ENCODE measurements at regions not wholly inside any gene's neighbourhood (a gene's known extent, or its start where the extent isn't known, plus 50 kb on each side); places are given as distances from the start of the nearest gene placed in this dataset.

DNA sequence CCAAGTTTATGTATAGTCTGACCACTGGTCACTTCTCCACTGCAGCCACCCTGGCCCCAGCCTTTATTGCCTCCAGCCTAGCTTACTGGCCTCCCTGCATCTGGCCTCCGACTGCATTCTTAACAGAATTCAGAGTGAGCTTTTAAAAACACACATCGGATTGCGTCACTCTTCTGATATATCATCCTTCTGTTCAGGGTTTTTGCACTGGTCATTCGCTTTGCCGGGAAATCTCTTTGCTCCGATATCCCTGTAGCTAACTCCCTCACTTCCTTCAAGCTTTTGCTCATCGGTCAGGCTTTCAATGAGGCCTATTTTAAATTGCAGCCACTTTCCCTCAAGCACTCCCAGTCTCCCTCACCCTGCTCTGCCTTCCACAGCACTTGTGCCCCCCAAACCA lies 101.6 kb upstream of the DLX2 start:
- DNase-seq (ENCODE audit: low read depth), result no peak

DNA sequence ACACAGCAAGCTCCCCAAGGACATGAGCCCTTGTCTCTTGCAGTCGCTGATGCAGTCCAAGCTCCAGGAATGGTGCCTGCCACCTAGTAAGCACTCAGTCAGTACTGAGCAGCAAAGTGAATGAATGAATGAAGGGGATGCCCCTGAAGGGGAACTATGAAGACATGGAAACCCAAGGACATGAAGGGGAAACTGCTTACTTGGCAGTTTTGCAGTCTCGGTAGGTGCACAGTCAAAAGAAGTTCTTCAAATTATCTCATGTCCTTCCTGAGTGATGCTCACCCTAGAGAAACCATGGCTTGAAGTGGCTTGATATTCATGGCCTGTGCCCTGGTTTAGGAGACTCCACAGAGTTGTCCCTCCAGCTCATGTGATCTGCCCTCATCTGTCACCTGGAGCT lies 102.1 kb upstream of the DLX2 start:
- DNase-seq (ENCODE audit: low read depth), result no peak

GRCh38 chr2:172205292-172205691 lies 102.6 kb upstream of the DLX2 start:
- no peak for DNase-seq (ENCODE audit: low read depth)

GRCh38 chr2:172207911-172208310 lies 105.2 kb upstream of the DLX2 start:
- no peak for DNase-seq (ENCODE audit: low read depth)

GRCh38 chr2:172208791-172209325 lies 106.2 kb upstream of the DLX2 start:
- no peak for DNase-seq (ENCODE audit: low read depth)

GRCh38 chr2:172210599-172210998 lies 107.9 kb upstream of the DLX2 start:
- no peak for DNase-seq (ENCODE audit: low read depth)

DNA sequence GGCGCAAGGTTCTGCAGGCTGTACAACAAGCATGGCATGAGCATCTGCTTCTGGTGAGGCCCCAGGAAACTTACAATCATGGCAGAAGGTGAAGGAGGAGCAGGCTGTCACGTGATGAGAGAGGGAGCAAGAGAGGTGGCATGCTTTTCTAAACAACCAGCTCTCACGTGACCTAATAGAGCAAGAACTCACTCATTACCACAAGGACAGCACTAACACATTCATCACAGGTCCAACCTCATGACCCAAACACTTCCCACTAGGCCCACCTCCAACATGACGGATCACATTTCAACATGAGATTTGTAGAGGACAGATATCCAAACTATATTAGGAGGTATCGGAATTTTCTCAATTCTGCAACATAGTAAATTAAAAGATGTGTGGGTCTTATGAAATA lies 108.8 kb upstream of the DLX2 start:
- DNase-seq (ENCODE audit: low read depth), result no peak

DNA sequence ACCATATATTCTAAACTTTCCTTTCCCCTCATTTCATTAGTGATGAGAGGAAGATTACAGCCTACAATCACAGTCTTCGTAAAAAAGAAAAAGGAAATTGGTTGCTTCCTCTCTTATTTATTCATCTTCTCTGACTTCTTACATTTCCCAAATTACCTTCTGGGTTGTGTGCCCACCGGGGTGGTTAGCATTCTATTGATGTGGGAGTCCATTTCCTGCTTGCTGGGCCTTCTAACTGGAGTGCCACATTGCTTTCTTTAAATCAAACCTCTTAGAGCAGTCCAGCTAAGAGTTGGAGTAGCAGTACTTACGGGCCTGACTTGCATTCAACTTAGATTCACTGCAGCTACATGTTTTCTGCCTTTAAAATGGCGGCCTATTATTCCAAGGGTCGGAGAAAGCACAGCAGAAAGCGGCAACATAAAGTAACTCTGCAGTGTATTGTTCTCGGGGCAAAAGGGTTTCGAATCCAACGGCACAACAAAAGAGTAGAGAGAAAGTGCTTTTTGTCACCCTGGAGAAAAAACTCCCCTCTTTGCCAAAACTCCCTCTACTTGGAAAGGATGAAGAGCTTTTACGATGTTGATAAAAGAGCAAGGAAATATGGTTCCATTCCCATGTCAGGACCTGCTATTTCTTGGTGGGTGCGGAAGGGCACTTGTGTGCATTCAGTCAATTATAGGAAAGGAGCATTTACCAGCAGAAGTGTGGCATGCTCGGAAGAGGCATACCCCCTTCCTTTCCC lies 110.6 kb upstream of the DLX2 start:
- DNase-seq (ENCODE audit: low read depth), result no peak

- no peak for DNase-seq (ENCODE audit: low read depth)
Observed at GRCh38 chr2:172214252-172214651, 111.6 kb upstream of the DLX2 start.

DNA sequence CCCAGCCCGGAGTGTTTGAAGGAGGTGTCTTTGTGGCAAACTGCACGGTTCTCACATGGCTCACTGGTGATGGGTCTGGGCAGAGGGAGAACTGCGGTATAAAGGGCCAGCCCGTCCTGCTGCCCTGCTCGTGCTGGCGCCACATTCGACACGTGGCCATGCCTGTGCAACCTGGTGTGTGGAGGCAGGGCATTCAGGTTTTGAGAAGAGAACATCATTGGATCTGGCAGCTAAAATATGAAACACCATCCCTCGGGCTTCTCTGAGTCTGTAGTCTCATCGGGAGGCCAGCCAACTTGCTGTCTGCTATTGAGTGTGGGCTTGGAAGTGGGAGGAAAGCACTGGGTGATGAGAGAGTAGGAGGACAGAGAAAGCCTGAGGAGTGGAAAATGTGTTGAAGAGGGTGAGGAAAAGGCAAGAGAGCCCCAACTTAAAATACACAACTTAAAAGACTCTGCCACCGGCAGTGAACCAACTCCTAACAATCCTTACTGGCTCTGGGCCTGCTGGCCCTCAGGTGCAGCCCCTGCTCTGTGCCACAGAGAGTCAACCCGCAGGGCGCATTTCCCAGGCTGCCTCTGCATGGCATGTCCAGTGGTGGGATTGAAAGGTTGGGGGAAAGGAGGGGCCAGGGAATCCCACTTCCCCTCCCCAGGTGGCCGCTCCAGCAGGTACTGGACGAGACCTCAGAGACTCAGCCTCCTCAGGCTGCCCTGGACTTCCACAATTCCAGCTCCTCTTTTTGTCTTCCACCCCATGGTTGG lies 112.7 kb upstream of the DLX2 start:
- no peak for DNase-seq (ENCODE audit: low read depth)

GRCh38 chr2:172215936-172216335 lies 113.2 kb upstream of the DLX2 start:
- no peak for DNase-seq (ENCODE audit: low read depth)

DNA sequence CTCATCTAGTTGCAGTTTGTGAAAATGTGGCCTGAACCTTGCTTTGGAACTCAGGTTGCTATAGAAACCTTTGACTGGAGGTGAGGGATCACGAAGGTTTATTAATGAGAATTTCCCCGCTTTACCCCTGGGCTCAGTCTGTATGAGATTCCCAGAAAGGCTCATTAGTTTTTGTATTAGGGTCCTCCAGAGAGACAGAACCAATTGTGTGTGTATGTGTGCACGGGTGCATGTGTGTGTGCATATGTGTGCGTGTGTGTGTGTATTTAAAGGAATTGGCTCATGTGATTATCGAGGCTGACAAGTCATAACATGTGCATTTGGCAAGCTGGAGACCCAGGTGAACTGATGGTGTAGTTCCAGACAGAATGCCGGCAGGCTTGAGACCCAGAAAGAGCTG lies 113.8 kb upstream of the DLX2 start:
- no peak for DNase-seq (ENCODE audit: low read depth)

GRCh38 chr2:172219201-172219600 lies 116.5 kb upstream of the DLX2 start:
- DNase-seq (ENCODE audit: low read depth), result no peak

- DNase-seq (ENCODE audit: low read depth), result no peak
Observed at GRCh38 chr2:172220121-172220520, 117.4 kb upstream of the DLX2 start.

GRCh38 chr2:172223601-172224054 lies 120.9 kb upstream of the DLX2 start:
- no peak for DNase-seq (ENCODE audit: low read depth)

DNA sequence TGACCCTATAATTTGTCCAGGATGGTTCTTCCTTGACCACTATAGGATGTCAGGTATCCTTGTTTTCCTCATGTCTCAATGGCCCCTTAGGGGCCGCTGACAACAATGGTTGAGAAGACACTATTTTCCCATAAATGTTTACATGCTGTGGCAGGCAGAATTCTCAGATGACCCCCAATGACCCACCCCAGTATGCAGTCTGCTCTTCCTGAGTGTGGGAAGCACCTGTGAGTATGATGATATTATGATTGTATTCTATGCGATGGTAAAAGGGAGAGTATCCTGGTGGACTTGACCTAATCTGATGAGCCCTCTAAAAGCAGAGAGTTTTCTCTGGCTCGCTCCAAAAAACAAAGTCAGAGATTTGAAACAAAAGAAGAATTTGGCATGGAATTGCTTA lies 123.1 kb upstream of the DLX2 start:
- DNase-seq (ENCODE audit: low read depth), result no peak

- no peak for DNase-seq (ENCODE audit: low read depth)
Observed at GRCh38 chr2:172226244-172227061, 123.8 kb upstream of the DLX2 start.

DNA sequence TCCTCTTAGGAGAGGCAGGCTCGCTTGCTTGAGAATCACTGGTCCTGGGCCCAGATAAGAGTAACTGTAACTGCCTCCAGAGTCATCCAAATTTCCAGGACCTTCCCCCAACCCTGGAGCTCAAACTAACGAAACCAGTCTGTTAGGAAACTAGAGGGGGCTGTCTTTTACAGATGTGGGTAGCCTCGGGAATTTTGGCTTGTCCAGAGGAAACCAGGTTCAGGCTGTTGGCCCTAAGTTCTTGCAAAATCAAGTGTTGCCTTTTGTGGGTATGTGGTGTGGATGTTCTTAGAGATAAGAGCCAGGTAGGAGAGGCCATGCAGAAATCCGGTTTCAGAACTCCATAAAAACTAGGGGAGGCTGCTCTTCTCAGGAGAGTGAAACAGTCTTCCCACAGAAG lies 125.0 kb upstream of the DLX2 start:
- no peak for DNase-seq (ENCODE audit: low read depth)

DNA sequence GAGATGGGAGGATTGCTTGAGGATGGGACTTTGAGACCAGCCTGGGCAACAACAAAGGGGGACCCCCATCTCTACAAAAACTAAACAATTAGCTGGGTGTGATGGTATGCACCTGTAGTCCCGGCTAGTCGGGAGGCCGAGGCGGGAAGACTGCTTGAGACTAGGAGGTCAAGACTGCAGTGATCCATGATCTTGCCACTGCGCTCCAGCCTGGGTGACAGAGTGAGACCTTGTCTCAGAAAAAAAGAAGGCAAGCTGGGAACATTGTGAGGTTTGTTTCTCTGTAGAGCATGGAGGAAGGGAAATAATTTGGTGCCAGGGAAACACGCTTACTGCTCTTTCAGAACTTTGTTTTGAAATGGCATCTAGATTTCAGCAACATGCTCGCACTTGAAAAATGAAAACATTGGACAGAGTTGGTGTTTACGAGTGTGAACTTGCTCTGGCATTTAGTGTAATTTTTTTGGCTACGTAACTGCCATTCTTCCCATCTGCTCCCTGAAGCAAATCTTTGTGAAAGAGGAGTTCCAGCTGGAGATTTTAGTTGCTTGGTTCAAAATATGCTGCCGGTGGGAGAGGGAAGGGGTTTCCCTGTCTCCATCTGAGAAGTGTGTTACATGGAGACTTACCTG lies 125.6 kb upstream of the DLX2 start:
- no peak for DNase-seq (ENCODE audit: low read depth)

- no peak for DNase-seq (ENCODE audit: low read depth)
Observed at GRCh38 chr2:172229125-172229524, 126.4 kb upstream of the DLX2 start.

DNA sequence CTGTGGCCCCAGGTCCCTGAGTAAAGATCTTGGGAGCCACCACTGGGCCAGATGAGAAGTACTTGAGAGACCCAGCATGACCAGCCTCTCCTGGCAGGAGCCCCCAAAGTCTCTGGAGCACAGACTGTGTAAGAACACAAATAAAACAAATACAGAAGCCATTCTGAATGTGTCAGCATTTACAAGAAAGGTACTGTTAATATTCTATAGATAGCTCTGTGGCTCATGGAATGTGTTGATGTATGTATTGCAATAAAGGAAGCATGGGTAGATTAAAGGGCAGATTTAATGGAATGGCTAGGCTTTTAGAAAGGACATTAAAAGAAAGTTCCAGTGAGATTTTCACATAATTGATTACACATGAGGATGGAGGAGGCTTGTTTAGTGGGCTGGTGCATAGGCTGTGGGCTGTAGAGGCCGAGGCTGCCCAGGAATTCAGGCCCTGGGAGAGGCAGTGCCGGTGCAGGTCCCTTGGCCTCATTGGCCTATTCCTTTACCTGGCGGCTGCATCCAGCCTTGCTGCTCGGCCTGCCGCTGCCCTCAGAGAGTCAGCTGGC lies 127.7 kb upstream of the DLX2 start:
- DNase-seq (ENCODE audit: low read depth), result no peak
